ENCODE measurements at regions not wholly inside any gene's neighbourhood (a gene's known extent, or its start where the extent isn't known, plus 50 kb on each side); places are given as distances from the start of the nearest gene placed in this dataset.

DNA sequence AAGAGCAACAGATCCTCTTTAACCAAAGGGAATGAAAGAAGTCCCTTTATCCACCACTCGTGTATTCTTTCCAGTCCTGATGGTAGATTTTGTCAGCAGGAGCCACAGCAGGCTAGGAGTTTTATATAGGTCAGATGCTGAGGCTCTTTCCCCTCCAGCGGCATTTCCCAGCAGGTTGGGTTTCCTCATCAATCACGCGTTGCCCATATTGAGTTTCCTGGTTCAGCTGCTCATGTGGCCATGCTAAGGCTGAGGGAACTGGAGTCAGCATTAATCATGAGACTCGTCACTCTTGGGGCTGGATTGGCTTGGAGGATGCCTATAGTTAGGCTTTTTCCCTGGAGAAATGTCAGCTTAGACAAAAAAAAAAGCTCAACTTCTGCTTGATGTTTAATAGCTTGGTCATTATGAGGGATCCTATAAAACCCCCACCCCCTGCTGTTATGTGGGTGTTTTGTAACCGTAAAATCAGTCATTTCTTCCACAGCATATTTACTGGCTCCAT, 193.4 kb upstream of the GAS1 start:
- TF ChIP-seq, protein P1, sequence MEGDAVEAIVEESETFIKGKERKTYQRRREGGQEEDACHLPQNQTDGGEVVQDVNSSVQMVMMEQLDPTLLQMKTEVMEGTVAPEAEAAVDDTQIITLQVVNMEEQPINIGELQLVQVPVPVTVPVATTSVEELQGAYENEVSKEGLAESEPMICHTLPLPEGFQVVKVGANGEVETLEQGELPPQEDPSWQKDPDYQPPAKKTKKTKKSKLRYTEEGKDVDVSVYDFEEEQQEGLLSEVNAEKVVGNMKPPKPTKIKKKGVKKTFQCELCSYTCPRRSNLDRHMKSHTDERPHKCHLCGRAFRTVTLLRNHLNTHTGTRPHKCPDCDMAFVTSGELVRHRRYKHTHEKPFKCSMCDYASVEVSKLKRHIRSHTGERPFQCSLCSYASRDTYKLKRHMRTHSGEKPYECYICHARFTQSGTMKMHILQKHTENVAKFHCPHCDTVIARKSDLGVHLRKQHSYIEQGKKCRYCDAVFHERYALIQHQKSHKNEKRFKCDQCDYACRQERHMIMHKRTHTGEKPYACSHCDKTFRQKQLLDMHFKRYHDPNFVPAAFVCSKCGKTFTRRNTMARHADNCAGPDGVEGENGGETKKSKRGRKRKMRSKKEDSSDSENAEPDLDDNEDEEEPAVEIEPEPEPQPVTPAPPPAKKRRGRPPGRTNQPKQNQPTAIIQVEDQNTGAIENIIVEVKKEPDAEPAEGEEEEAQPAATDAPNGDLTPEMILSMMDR (IDR thresholded peaks at IDR 0.05 in 8 of 11, conservative IDR thresholded peaks at IDR 0.05 in 3 of 11) = no peak
- TF ChIP-seq POLR2A (IDR thresholded peaks at IDR 0.05) = no peak
